IMR-90 (cell line): ENCODE measurements at regions not wholly inside any gene's neighbourhood (a gene's known extent, or its start where the extent isn't known, plus 50 kb on each side); places are given as distances from the start of the nearest gene placed in this dataset.

Experiments
- ATAC-seq: fragments of 200-7000 bp; cut with Tn5 transposase; 2 replicates; pipeline ENCODE4 v1.9.1; 2020; ENCODE audit warnings: low read depth, mild to moderate bottlenecking, moderate library complexity
- BruUV-seq: library from RNA; stranded (reverse); fragments of 400-500 nt; replicated peaks from 2 replicates; lab custom pipeline; 2021; lab: Mats Ljungman, UMichigan
- CTCF ChIA-PET: fragments of 300-600 bp; formaldehyde crosslinking; extraction: SDS; loops from one replicate; lab custom pipeline; 2021; ENCODE audit warnings: antibody characterized with exemption; lab: Yijun Ruan, JAX
- POLR2A ChIA-PET: fragments of 300-600 bp; sonication (Branson Sonifier 250); formaldehyde crosslinking; loops from one replicate; lab custom pipeline; 2022; ENCODE audit warnings: antibody characterized with exemption; ENCODE audit not compliant: unreplicated experiment; lab: Charles Lee
- DNase-seq: peaks from one replicate; pipeline ENCODE4 v3.0.0; 2013
- H2AFZ ChIP-seq: replicated peaks from 2 replicates; pipeline ENCODE3; 2013; ENCODE audit warnings: low read length, mild to moderate bottlenecking; ENCODE audit not compliant: poor library complexity
- H2AK5ac ChIP-seq: 2 replicates; pipeline ENCODE4 v1.6.1; 2013; ENCODE audit warnings: low read depth, low read length, inconsistent platforms
- H2AK9ac ChIP-seq: replicated peaks from 2 replicates; pipeline ENCODE3; 2013; ENCODE audit warnings: mild to moderate bottlenecking, low read depth, low read length, moderate library complexity; ENCODE audit not compliant: poor library complexity
- H2BK120ac ChIP-seq: 2 replicates; pipeline ENCODE4 v1.6.1; 2013; ENCODE audit warnings: low read depth, low read length, inconsistent platforms
- H2BK15ac ChIP-seq: 3 replicates; pipeline ENCODE4 v1.6.1; 2013; ENCODE audit warnings: low read depth, low read length, inconsistent platforms
- H2BK20ac ChIP-seq: 2 replicates; pipeline ENCODE4 v1.6.1; 2013; ENCODE audit warnings: low read depth, mild to moderate bottlenecking, inconsistent platforms, low read length, moderate library complexity
- H2BK5ac ChIP-seq: 2 replicates; pipeline ENCODE4 v1.6.1; 2013; ENCODE audit warnings: mild to moderate bottlenecking, low read depth, low read length, inconsistent platforms; ENCODE audit not compliant: poor library complexity, severe bottlenecking
- H3K14ac ChIP-seq: replicated peaks from 2 replicates; pipeline ENCODE4 v1.6.1; 2013; ENCODE audit warnings: low read depth, low read length, inconsistent platforms
- H3K18ac ChIP-seq: 2 replicates; pipeline ENCODE4 v1.6.1; 2013; ENCODE audit warnings: low read depth, low read length, control low read depth
- H3K23ac ChIP-seq: 2 replicates; pipeline ENCODE4 v1.6.1; 2013; ENCODE audit warnings: low read depth, low read length, inconsistent platforms
- H3K27ac ChIP-seq: 2 replicates; pipeline ENCODE4 v1.5.1; 2013; ENCODE audit warnings: mild to moderate bottlenecking, control low read depth, low read length; ENCODE audit not compliant: insufficient read depth
- H3K27me3 ChIP-seq: 2 replicates; pipeline ENCODE4 v1.6.1; 2013; ENCODE audit warnings: low read length; ENCODE audit not compliant: control insufficient read depth, insufficient read depth
- H3K36me3 ChIP-seq: 2 replicates; pipeline ENCODE4 v1.6.1; 2013; ENCODE audit warnings: low read length, mixed read lengths; ENCODE audit not compliant: control insufficient read depth, insufficient read depth
- H3K4ac ChIP-seq: 2 replicates; pipeline ENCODE4 v1.6.1; 2013; ENCODE audit warnings: low read depth, low read length, inconsistent platforms
- H3K4me1 ChIP-seq: 2 replicates; pipeline ENCODE4 v1.6.1; 2013; ENCODE audit warnings: low read length, mixed read lengths; ENCODE audit not compliant: control insufficient read depth, insufficient read depth
- H3K4me2 ChIP-seq: 2 replicates; pipeline ENCODE4 v1.6.1; 2013; ENCODE audit warnings: low read depth, mild to moderate bottlenecking, control low read depth, low read length, moderate library complexity
- H3K4me3 ChIP-seq: 2 replicates; pipeline ENCODE4 v1.5.1; 2013; ENCODE audit warnings: low read depth, mild to moderate bottlenecking, control low read depth, low read length, moderate library complexity; ENCODE audit not compliant: insufficient read depth
- H3K56ac ChIP-seq: 2 replicates; pipeline ENCODE4 v1.6.1; 2013; ENCODE audit warnings: low read length, inconsistent platforms; ENCODE audit not compliant: insufficient read depth; ENCODE audit errors: extremely low read depth
- H3K79me1 ChIP-seq, 2 experiments: 2 replicates each; pipeline ENCODE4 v1.6.1; 2013; ENCODE audit warnings: low read length in 2 of 2, inconsistent platforms in 1 of 2, low read depth in 1 of 2
- H3K9ac ChIP-seq: 2 replicates; pipeline ENCODE4 v1.6.1; 2013; ENCODE audit warnings: low read depth, low read length, control low read depth
- H3K9me1 ChIP-seq: 2 replicates; pipeline ENCODE4 v1.6.1; 2013; ENCODE audit warnings: low read length, inconsistent platforms; ENCODE audit not compliant: insufficient read depth
- H3K9me3 ChIP-seq: 2 replicates; pipeline ENCODE4 v1.6.1; 2013; ENCODE audit warnings: low read length; ENCODE audit not compliant: control insufficient read depth, insufficient read depth
- H4K20me1 ChIP-seq: 2 replicates; pipeline ENCODE4 v1.6.1; 2013; ENCODE audit warnings: low read length, inconsistent platforms; ENCODE audit not compliant: insufficient read depth
- H4K5ac ChIP-seq: 2 replicates; pipeline ENCODE4 v1.6.1; 2013; ENCODE audit warnings: mild to moderate bottlenecking, low read depth, low read length, control low read depth
- H4K8ac ChIP-seq, 2 experiments: 2 replicates each; pipeline ENCODE4 v1.6.1; 2013; ENCODE audit warnings: low read depth in 2 of 2, low read length in 2 of 2, control low read depth in 1 of 2, inconsistent platforms in 1 of 2
- H4K91ac ChIP-seq: 2 replicates; pipeline ENCODE4 v1.6.1; 2013; ENCODE audit warnings: low read depth, low read length, inconsistent platforms; ENCODE audit not compliant: insufficient read depth
- RCOR1 ChIP-seq: IDR thresholded peaks from 2 replicates; pipeline ENCODE4 v1.6.1; 2012; ENCODE audit warnings: mild to moderate bottlenecking, low read length, improper control_type of control experiment; ENCODE audit not compliant: insufficient replicate concordance
- WGBS, 2 experiments: methylation state at CpG; one replicate each; pipeline versions ENCODE4 v1.1.5 to v1.1.7; 2013; ENCODE audit warnings: missing lambda C conversion rate in 2 of 2; ENCODE audit not compliant: insufficient read length in 1 of 2; ENCODE audit errors: extremely low coverage in 2 of 2; 5-methylcytosine and 5-hydroxymethylcytosine counted together
- dilution Hi-C: fragments of 300-500 bp; cut with HindIII; formaldehyde crosslinking; loops from one replicate; pipeline ENCODE4 v1.14.3; 2018; ENCODE audit warnings: low sequenced_read_pairs; ENCODE audit not compliant: unreplicated experiment
- in situ Hi-C: fragments of 300-500 bp; cut with MboI; formaldehyde crosslinking; loops from 3 replicates; pipeline ENCODE4 v1.14.3; 2019; ENCODE audit warnings: low sequenced_read_pairs, inconsistent platforms, mixed read lengths
- intact Hi-C: fragments of 100-400 bp; cut with micrococcal nuclease; formaldehyde crosslinking; loops from 2 replicates; pipeline ENCODE4 v1.10.0; 2022

GRCh38 chr10:26372513-26373354 is 65.4 kb upstream of the APBB1IP start:
- H2BK5ac ChIP-seq, result no peak overlapping the region
- H3K4me3 ChIP-seq, result no peak overlapping the region
- no peak overlapping the region for H2BK20ac ChIP-seq
- ChIA-PET CTCF (no interaction called here), POLR2A (no interaction called here)
- no peak overlapping the region for H3K4me2 ChIP-seq
- no peak overlapping the region for H2AK9ac ChIP-seq
- DNase-seq (no peak), ATAC-seq (no peak)
- H3K56ac ChIP-seq, result no peak overlapping the region
- H4K8ac ChIP-seq, result no peak overlapping the region
- no peak overlapping the region for H3K18ac ChIP-seq
- H4K91ac ChIP-seq, result no peak overlapping the region
- H3K9me3 ChIP-seq, result peaks cover 5% of the 10 kb centered on the region
- no peak overlapping the region for H3K4ac ChIP-seq
- BruUV-seq, result no TSS peak
- intact Hi-C loops (no loop called here), in situ Hi-C loops (no loop called here), dilution Hi-C loops (no loop called here)
- no peaks in the 10 kb centered on the region for H3K4me1 ChIP-seq
- H4K20me1 ChIP-seq, result no peaks in the 10 kb centered on the region
- H3K9ac ChIP-seq, result no peak overlapping the region
- H2AK5ac ChIP-seq, result no peak overlapping the region
- no peak overlapping the region for H2BK120ac ChIP-seq
- H4K5ac ChIP-seq, result no peak overlapping the region
- no peak overlapping the region for H2AFZ ChIP-seq
- H3K23ac ChIP-seq, result no peak overlapping the region
- no peak for TF ChIP-seq RCOR1
- H3K9me1 ChIP-seq, result no peaks in the 10 kb centered on the region
- no peaks in the 10 kb centered on the region for H3K27me3 ChIP-seq
- no peaks in the 10 kb centered on the region for H3K36me3 ChIP-seq
- H2BK15ac ChIP-seq, result no peak overlapping the region
- no CpG with 5 or more reads among the region's 4 CpGs for WGBS, 2 experiments
- no peak overlapping the region for H3K14ac ChIP-seq
- H3K27ac ChIP-seq, result no peak overlapping the region
- no peaks in the 10 kb centered on the region for H3K79me1 ChIP-seq
